ENCODE measurements at regions not wholly inside any gene's neighbourhood (a gene's known extent, or its start where the extent isn't known, plus 50 kb on each side); places are given as distances from the start of the nearest gene placed in this dataset.
"Not testable (repeated sequence)": the region's sequence is repeated elsewhere in the genome, so short reads cannot be mapped to it uniquely, and the experiment has no call there.

GRCh38 chr12:92255741-92256140 lies 110.1 kb upstream of the BTG1 start:
- DNase-seq = no peak

- DNase-seq = no peak
Measured at GRCh38 chr12:92253301-92253700, 107.7 kb upstream of the BTG1 start.

GRCh38 chr12:92248977-92249376 lies 103.3 kb upstream of the BTG1 start:
- no peak for DNase-seq

GRCh38 chr12:92244036-92244435 lies 98.4 kb upstream of the BTG1 start:
- peak; percentile 48 for DNase-seq

- no peak for DNase-seq
Measured at GRCh38 chr12:92242907-92243306, 97.3 kb upstream of the BTG1 start.

GRCh38 chr12:92237762-92238523 lies 92.3 kb upstream of the BTG1 start:
- DNase-seq = no peak

GRCh38 chr12:92237262-92237661 lies 91.6 kb upstream of the BTG1 start:
- DNase-seq = no peak

- no peak for DNase-seq
Measured at GRCh38 chr12:92235703-92236472, 90.2 kb upstream of the BTG1 start.

GRCh38 chr12:92234533-92234932 lies 88.9 kb upstream of the BTG1 start:
- no peak for DNase-seq

- DNase-seq = no peak
Measured at GRCh38 chr12:92233346-92234015, 87.8 kb upstream of the BTG1 start.

- DNase-seq = not testable (repeated sequence)
Measured at GRCh38 chr12:92232371-92232932, 86.8 kb upstream of the BTG1 start.

- not testable (repeated sequence) for DNase-seq
Measured at GRCh38 chr12:92231945-92232344, 86.3 kb upstream of the BTG1 start.

- not testable (repeated sequence) for DNase-seq
Measured at GRCh38 chr12:92231532-92231931, 85.9 kb upstream of the BTG1 start.

- no peak for DNase-seq
Measured at GRCh38 chr12:92229381-92229780, 83.7 kb upstream of the BTG1 start.

GRCh38 chr12:92226961-92227360 lies 81.3 kb upstream of the BTG1 start:
- DNase-seq = no peak

GRCh38 chr12:92226071-92226661 lies 80.5 kb upstream of the BTG1 start:
- no peak for DNase-seq

GRCh38 chr12:92224685-92225331 lies 79.2 kb upstream of the BTG1 start:
- no peak for DNase-seq

- DNase-seq = no peak
Measured at GRCh38 chr12:92223481-92223880, 77.8 kb upstream of the BTG1 start.

- no peak for DNase-seq
Measured at GRCh38 chr12:92221656-92222315, 76.1 kb upstream of the BTG1 start.

- peak; percentile 6 for DNase-seq
Measured at GRCh38 chr12:92218394-92219077, 72.9 kb upstream of the BTG1 start.

- peak; percentile 76 for DNase-seq
Measured at GRCh38 chr12:92216092-92216491, 70.4 kb upstream of the BTG1 start.

Measured in dermis blood vessel endothelial cell (primary cell).